GM12865 (cell line): ENCODE measurements at regions not wholly inside any gene's neighbourhood (a gene's known extent, or its start where the extent isn't known, plus 50 kb on each side); places are given as distances from the start of the nearest gene placed in this dataset.

Experiments used
- DNase-seq: peaks from one replicate; pipeline ENCODE4 v3.0.0; 2010; ENCODE audit warnings: low read depth
- H3K4me3 ChIP-seq: 2 replicates; pipeline ENCODE4 v1.5.1; 2011; ENCODE audit warnings: mild to moderate bottlenecking, low read depth, low read length, control low read depth
- CTCF ChIP-seq: IDR thresholded peaks from 2 replicates; pipeline ENCODE4 v1.5.1; 2011; ENCODE audit warnings: low read length, control low read depth, low read depth, inconsistent platforms; ENCODE audit not compliant: insufficient read depth; ENCODE audit errors: missing control alignments

- no peak overlapping the region for H3K4me3 ChIP-seq
- no peak for TF ChIP-seq CTCF
- no peak for DNase-seq
Observed at GRCh38 chr18:37716106-37716735, 150.6 kb upstream of the CELF4 start.

GRCh38 chr18:37714691-37715090 is 149.1 kb upstream of the CELF4 start:
- no peak overlapping the region for H3K4me3 ChIP-seq
- DNase-seq = no peak
- TF ChIP-seq CTCF = no peak

- TF ChIP-seq CTCF = no peak
- H3K4me3 ChIP-seq = no peak overlapping the region
- DNase-seq = no peak
Observed at GRCh38 chr18:37712776-37713175, 147.2 kb upstream of the CELF4 start.

- no peak for DNase-seq
- TF ChIP-seq CTCF = no peak
- H3K4me3 ChIP-seq = no peak overlapping the region
Observed at GRCh38 chr18:37711766-37712505, 146.3 kb upstream of the CELF4 start.

- H3K4me3 ChIP-seq = no peak overlapping the region
- DNase-seq = no peak
- no peak for TF ChIP-seq CTCF
Observed at GRCh38 chr18:37710726-37711125, 145.1 kb upstream of the CELF4 start.

- TF ChIP-seq CTCF = no peak
- no peak for DNase-seq
- H3K4me3 ChIP-seq = no peak overlapping the region
Observed at GRCh38 chr18:37709740-37710139, 144.1 kb upstream of the CELF4 start.
